Astrocyte (in vitro differentiated cells and primary cell): ENCODE measurements at regions not wholly inside any gene's neighbourhood (a gene's known extent, or its start where the extent isn't known, plus 50 kb on each side); places are given as distances from the start of the nearest gene placed in this dataset.

Experiments used
- DNase-seq: peaks from one replicate; pipeline ENCODE4 v3.0.0-alpha.2; 2010; ENCODE audit warnings: low read depth
- FAIRE-seq: peaks from 2 replicates; lab custom pipeline; 2011; peaks lifted over from hg19 to GRCh38; lab: Jason Lieb, UNC
- H2AFZ ChIP-seq: 2 replicates; pipeline ENCODE4 v1.6.0; 2012; ENCODE audit warnings: low read depth, low read length, inconsistent platforms
- H3K27ac ChIP-seq: 2 replicates; pipeline ENCODE4 v1.5.1; 2011; ENCODE audit warnings: low read depth, low read length, inconsistent platforms
- H3K27me3 ChIP-seq: 2 replicates; pipeline ENCODE4 v1.6.0; 2011; ENCODE audit warnings: low read length, inconsistent platforms; ENCODE audit not compliant: insufficient read depth
- H3K36me3 ChIP-seq: 2 replicates; pipeline ENCODE4 v1.5.1; 2011; ENCODE audit warnings: low read length, inconsistent platforms; ENCODE audit not compliant: insufficient read depth
- H3K4me1 ChIP-seq: 2 replicates; pipeline ENCODE4 v1.5.1; 2011; ENCODE audit warnings: low read length, inconsistent platforms; ENCODE audit not compliant: insufficient read depth
- H3K4me2 ChIP-seq: 2 replicates; pipeline ENCODE4 v1.6.0; 2012; ENCODE audit warnings: low read length, inconsistent platforms
- H3K4me3 ChIP-seq: 2 replicates; pipeline ENCODE4 v1.5.1; 2011; ENCODE audit warnings: low read depth, mild to moderate bottlenecking, low read length, inconsistent platforms; ENCODE audit not compliant: insufficient read depth
- H3K79me2 ChIP-seq: 2 replicates; pipeline ENCODE4 v1.6.0; 2012; ENCODE audit warnings: mild to moderate bottlenecking, low read length, inconsistent platforms; ENCODE audit not compliant: insufficient read depth
- H3K9ac ChIP-seq: 2 replicates; pipeline ENCODE4 v1.6.0; 2012; ENCODE audit warnings: mild to moderate bottlenecking, low read length, inconsistent platforms
- H3K9me3 ChIP-seq: 2 replicates; pipeline ENCODE4 v1.5.1; 2012; ENCODE audit warnings: low read depth, mild to moderate bottlenecking, low read length, inconsistent platforms; ENCODE audit not compliant: insufficient read depth
- H4K20me1 ChIP-seq: 2 replicates; pipeline ENCODE4 v1.6.0; 2012; ENCODE audit warnings: low read length, inconsistent platforms; ENCODE audit not compliant: insufficient read depth
- H3K27ac Mint-ChIP-seq: one replicate; pipeline ENCODE4 v1.8.0; 2021; ENCODE audit warnings: mild to moderate bottlenecking, mixed read lengths; ENCODE audit not compliant: unreplicated experiment
- H3K27me3 Mint-ChIP-seq: one replicate; pipeline ENCODE4 v1.8.0; 2021; ENCODE audit warnings: low read depth, mixed read lengths; ENCODE audit not compliant: unreplicated experiment
- H3K36me3 Mint-ChIP-seq: one replicate; pipeline ENCODE4 v1.8.0; 2021; ENCODE audit warnings: low read depth, mixed read lengths; ENCODE audit not compliant: unreplicated experiment
- H3K4me1 Mint-ChIP-seq: one replicate; pipeline ENCODE4 v1.8.0; 2021; ENCODE audit warnings: low read depth, mixed read lengths; ENCODE audit not compliant: unreplicated experiment
- H3K4me3 Mint-ChIP-seq: one replicate; pipeline ENCODE4 v1.8.0; 2021; ENCODE audit warnings: mild to moderate bottlenecking, moderate library complexity, mixed read lengths; ENCODE audit not compliant: unreplicated experiment
- H3K9me3 Mint-ChIP-seq: one replicate; pipeline ENCODE4 v1.8.0; 2021; ENCODE audit warnings: mild to moderate bottlenecking, mixed read lengths; ENCODE audit not compliant: unreplicated experiment
- EZH2 ChIP-seq: IDR thresholded peaks from 2 replicates; pipeline ENCODE4 v1.6.1; 2012; ENCODE audit warnings: mild to moderate bottlenecking, low read length, inconsistent platforms; ENCODE audit not compliant: insufficient read depth
- TF ChIP-seq, protein P1 (sequence below): IDR thresholded peaks from 2 replicates; pipeline ENCODE4 v1.5.1; 2011; ENCODE audit warnings: low read depth, mild to moderate bottlenecking, inconsistent platforms, low read length, moderate library complexity; ENCODE audit not compliant: insufficient read depth

DNA sequence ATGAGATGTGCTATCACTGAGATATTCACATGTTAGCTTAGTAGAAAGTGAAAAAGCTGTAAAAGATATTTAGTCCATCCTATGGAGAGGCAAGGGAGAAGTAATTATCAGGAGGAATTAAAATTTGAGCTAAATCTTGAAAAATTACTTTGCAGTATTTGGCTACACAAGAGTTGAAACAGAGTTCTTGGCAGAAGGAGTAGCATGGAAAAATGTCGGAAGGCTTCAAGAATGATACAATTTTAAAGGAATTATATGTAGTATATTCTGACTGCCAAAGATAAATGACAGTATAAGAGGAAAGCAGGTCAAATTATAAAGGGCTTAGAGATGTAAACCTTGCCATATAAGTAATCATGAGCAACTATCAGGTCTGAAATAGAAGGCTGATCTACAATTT, 518.9 kb downstream of the BRINP3 start:
- Mint-ChIP-seq H3K9me3 (no peaks in the 10 kb centered on the region), H3K4me1 (peaks cover 10% of the 10 kb centered on the region), H3K27me3 (no peaks in the 10 kb centered on the region), H3K36me3 (no peaks in the 10 kb centered on the region), H3K27ac (no peak overlapping the region), H3K4me3 (no peak overlapping the region)
- Histone ChIP-seq H3K9me3 (no peaks in the 10 kb centered on the region), H3K4me2 (no peak overlapping the region), H3K79me2 (no peaks in the 10 kb centered on the region), H3K27ac (no peak overlapping the region), H3K4me3 (no peak overlapping the region), H2AFZ (no peak overlapping the region), H3K9ac (no peak overlapping the region), H3K4me1 (no peaks in the 10 kb centered on the region), H3K36me3 (no peaks in the 10 kb centered on the region), H4K20me1 (no peaks in the 10 kb centered on the region), H3K27me3 (no peaks in the 10 kb centered on the region)
- TF ChIP-seq, protein P1, sequence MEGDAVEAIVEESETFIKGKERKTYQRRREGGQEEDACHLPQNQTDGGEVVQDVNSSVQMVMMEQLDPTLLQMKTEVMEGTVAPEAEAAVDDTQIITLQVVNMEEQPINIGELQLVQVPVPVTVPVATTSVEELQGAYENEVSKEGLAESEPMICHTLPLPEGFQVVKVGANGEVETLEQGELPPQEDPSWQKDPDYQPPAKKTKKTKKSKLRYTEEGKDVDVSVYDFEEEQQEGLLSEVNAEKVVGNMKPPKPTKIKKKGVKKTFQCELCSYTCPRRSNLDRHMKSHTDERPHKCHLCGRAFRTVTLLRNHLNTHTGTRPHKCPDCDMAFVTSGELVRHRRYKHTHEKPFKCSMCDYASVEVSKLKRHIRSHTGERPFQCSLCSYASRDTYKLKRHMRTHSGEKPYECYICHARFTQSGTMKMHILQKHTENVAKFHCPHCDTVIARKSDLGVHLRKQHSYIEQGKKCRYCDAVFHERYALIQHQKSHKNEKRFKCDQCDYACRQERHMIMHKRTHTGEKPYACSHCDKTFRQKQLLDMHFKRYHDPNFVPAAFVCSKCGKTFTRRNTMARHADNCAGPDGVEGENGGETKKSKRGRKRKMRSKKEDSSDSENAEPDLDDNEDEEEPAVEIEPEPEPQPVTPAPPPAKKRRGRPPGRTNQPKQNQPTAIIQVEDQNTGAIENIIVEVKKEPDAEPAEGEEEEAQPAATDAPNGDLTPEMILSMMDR = no peak
- TF ChIP-seq EZH2 = no peak
- DNase-seq = no peak
- no peak for FAIRE-seq

DNA sequence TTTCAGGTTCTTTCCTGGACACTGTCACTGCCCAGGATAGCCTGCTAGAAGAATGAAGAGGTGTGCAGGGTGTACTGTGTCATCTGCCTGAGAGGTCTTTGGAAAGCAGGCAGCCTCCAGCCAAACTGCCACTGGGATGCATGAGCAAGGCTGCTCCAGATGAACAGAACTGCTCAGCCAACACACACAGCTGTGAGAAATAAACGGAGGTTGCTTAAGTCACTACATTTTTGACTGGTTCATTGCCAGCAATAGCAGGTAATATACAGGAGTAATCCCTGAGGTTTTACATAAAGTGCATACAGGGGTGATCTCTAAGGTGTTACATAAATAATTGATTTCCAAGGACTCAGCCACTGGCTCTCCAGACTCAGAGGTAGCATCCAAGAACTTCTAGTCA, 516.9 kb downstream of the BRINP3 start:
- H3K4me2 ChIP-seq = no peak overlapping the region
- H3K27me3 Mint-ChIP-seq = no peaks in the 10 kb centered on the region
- H3K4me1 Mint-ChIP-seq = peaks cover 10% of the 10 kb centered on the region
- no peak overlapping the region for H3K4me3 ChIP-seq
- no peak for DNase-seq
- no peak overlapping the region for H3K27ac ChIP-seq
- no peaks in the 10 kb centered on the region for H3K4me1 ChIP-seq
- no peak for FAIRE-seq
- no peak for TF ChIP-seq EZH2
- TF ChIP-seq, protein P1 = no peak
- no peak overlapping the region for H3K4me3 Mint-ChIP-seq
- no peaks in the 10 kb centered on the region for H3K36me3 Mint-ChIP-seq
- no peaks in the 10 kb centered on the region for H3K9me3 Mint-ChIP-seq
- H3K9ac ChIP-seq = no peak overlapping the region
- no peaks in the 10 kb centered on the region for H3K36me3 ChIP-seq
- H3K79me2 ChIP-seq = no peaks in the 10 kb centered on the region
- no peak overlapping the region for H3K27ac Mint-ChIP-seq
- H3K27me3 ChIP-seq = no peaks in the 10 kb centered on the region
- no peaks in the 10 kb centered on the region for H4K20me1 ChIP-seq
- no peaks in the 10 kb centered on the region for H3K9me3 ChIP-seq
- H2AFZ ChIP-seq = no peak overlapping the region

DNA sequence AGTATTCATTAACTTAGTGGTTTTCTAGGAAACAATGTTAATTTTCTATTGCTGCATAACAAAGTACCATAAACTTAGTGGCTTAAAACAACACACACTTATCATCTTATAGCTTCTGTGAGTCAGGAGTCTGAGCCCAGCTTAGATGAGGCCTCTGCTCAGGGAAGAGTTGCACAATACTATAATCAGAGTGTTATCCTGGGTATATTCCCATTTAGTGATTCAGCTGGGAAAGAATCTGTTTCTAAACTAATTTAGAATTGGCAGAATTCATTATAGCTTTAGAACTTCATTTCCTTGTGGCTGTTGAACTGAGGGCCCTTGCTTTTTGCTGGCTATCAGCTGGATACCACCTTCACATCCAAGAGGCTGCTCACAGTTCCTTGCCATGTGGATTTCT, 515.5 kb downstream of the BRINP3 start:
- Histone ChIP-seq H3K27me3 (no peaks in the 10 kb centered on the region), H2AFZ (no peak overlapping the region), H3K4me3 (no peak overlapping the region), H3K4me2 (no peak overlapping the region), H3K79me2 (no peaks in the 10 kb centered on the region), H4K20me1 (no peaks in the 10 kb centered on the region), H3K27ac (no peak overlapping the region), H3K4me1 (no peaks in the 10 kb centered on the region), H3K9ac (no peak overlapping the region), H3K36me3 (no peaks in the 10 kb centered on the region), H3K9me3 (no peaks in the 10 kb centered on the region)
- DNase-seq = peak; percentile 89
- no peaks in the 10 kb centered on the region for H3K36me3 Mint-ChIP-seq
- H3K27ac Mint-ChIP-seq = no peak overlapping the region
- TF ChIP-seq, protein P1 = no peak
- no peak for TF ChIP-seq EZH2
- FAIRE-seq = no peak
- no peak overlapping the region for H3K4me3 Mint-ChIP-seq
- no peaks in the 10 kb centered on the region for H3K27me3 Mint-ChIP-seq
- peaks cover 10% of the 10 kb centered on the region for H3K4me1 Mint-ChIP-seq
- no peaks in the 10 kb centered on the region for H3K9me3 Mint-ChIP-seq
